H9 (cell line): ENCODE measurements at regions not wholly inside any gene's neighbourhood (a gene's known extent, or its start where the extent isn't known, plus 50 kb on each side); places are given as distances from the start of the nearest gene placed in this dataset.
"Not testable (repeated sequence)": the region's sequence is repeated elsewhere in the genome, so short reads cannot be mapped to it uniquely, and the experiment has no call there.

Experiments
- DNase-seq: peaks from one replicate; pipeline ENCODE4 v3.0.0-alpha.2; 2017
- H2AFZ ChIP-seq: one replicate; pipeline ENCODE4 v1.6.1; 2013; ENCODE audit warnings: mild to moderate bottlenecking, low read length, control low read depth, moderate library complexity
- H2AK5ac ChIP-seq: 2 replicates; pipeline ENCODE4 v1.6.1; 2013; ENCODE audit warnings: low read length, control low read depth, mixed read lengths; ENCODE audit not compliant: insufficient read length
- H2BK120ac ChIP-seq: one replicate; pipeline ENCODE4 v1.6.1; 2013; ENCODE audit warnings: low read depth, mild to moderate bottlenecking, low read length, control low read depth, inconsistent platforms; ENCODE audit not compliant: poor library complexity, severe bottlenecking
- H2BK12ac ChIP-seq: 2 replicates; pipeline ENCODE4 v1.6.1; 2013; ENCODE audit warnings: low read length, control low read depth, mixed read lengths, low read depth; ENCODE audit not compliant: insufficient read length
- H2BK15ac ChIP-seq: 2 replicates; pipeline ENCODE4 v1.6.1; 2013; ENCODE audit warnings: low read depth, low read length, control low read depth
- H2BK20ac ChIP-seq: one replicate; pipeline ENCODE4 v1.6.1; 2013; ENCODE audit warnings: low read depth, mild to moderate bottlenecking, low read length, control low read depth, inconsistent platforms; ENCODE audit not compliant: poor library complexity, severe bottlenecking
- H2BK5ac ChIP-seq: 2 replicates; pipeline ENCODE4 v1.6.1; 2013; ENCODE audit warnings: low read length, control low read depth, mixed read lengths; ENCODE audit not compliant: insufficient read length
- H3K14ac ChIP-seq: 2 replicates; pipeline ENCODE4 v1.6.1; 2013; ENCODE audit warnings: low read length, control low read depth; ENCODE audit not compliant: insufficient read depth
- H3K18ac ChIP-seq: 2 replicates; pipeline ENCODE4 v1.6.1; 2013; ENCODE audit warnings: low read depth, mild to moderate bottlenecking, mixed read lengths, low read length, control low read depth; ENCODE audit not compliant: insufficient read length
- H3K23ac ChIP-seq: 2 replicates; pipeline ENCODE4 v1.6.1; 2013; ENCODE audit warnings: low read length, control low read depth, mixed read lengths, low read depth; ENCODE audit not compliant: insufficient read length
- H3K23me2 ChIP-seq: 2 replicates; pipeline ENCODE4 v1.6.1; 2013; ENCODE audit warnings: low read depth, mild to moderate bottlenecking, mixed read lengths, low read length, control low read depth; ENCODE audit not compliant: insufficient read length, poor library complexity, severe bottlenecking
- H3K27ac ChIP-seq: 2 replicates; pipeline ENCODE4 v1.5.1; 2013; ENCODE audit warnings: low read length, control low read depth, mixed read lengths, low read depth; ENCODE audit not compliant: insufficient read length
- H3K27me3 ChIP-seq: 2 replicates; pipeline ENCODE4 v1.6.1; 2013; ENCODE audit warnings: low read length, control low read depth, inconsistent platforms; ENCODE audit not compliant: insufficient read depth
- H3K4ac ChIP-seq: 2 replicates; pipeline ENCODE4 v1.6.1; 2013; ENCODE audit warnings: low read depth, mild to moderate bottlenecking, control low read depth, inconsistent platforms, low read length, moderate library complexity
- H3K4me1 ChIP-seq: 2 replicates; pipeline ENCODE4 v1.6.1; 2013; ENCODE audit warnings: low read length, control low read depth, inconsistent platforms; ENCODE audit not compliant: insufficient read depth
- H3K4me2 ChIP-seq: 2 replicates; pipeline ENCODE4 v1.6.1; 2013; ENCODE audit warnings: low read length, control low read depth, mixed read lengths; ENCODE audit not compliant: insufficient read length, insufficient read depth
- H3K56ac ChIP-seq: 2 replicates; pipeline ENCODE4 v1.6.1; 2013; ENCODE audit warnings: low read depth, mild to moderate bottlenecking, mixed read lengths, low read length, control low read depth; ENCODE audit not compliant: insufficient read length
- H3K79me1 ChIP-seq: 2 replicates; pipeline ENCODE4 v1.6.1; 2013; ENCODE audit warnings: low read depth, mild to moderate bottlenecking, moderate library complexity, low read length, control low read depth, inconsistent platforms; ENCODE audit not compliant: insufficient read depth, poor library complexity, severe bottlenecking
- H3K79me2 ChIP-seq: 2 replicates; pipeline ENCODE4 v1.6.1; 2013; ENCODE audit warnings: low read length, control low read depth, inconsistent platforms; ENCODE audit not compliant: insufficient read depth
- H3K9ac ChIP-seq: 2 replicates; pipeline ENCODE4 v1.6.1; 2013; ENCODE audit warnings: low read length, control low read depth, mixed read lengths; ENCODE audit not compliant: insufficient read length; ENCODE audit errors: extremely low read depth
- H3K9me3 ChIP-seq: one replicate; pipeline ENCODE4 v1.6.1; 2013; ENCODE audit warnings: low read depth, low read length, inconsistent platforms; ENCODE audit not compliant: control insufficient read depth
- H3T11ph ChIP-seq: one replicate; pipeline ENCODE4 v1.6.1; 2013; ENCODE audit warnings: mild to moderate bottlenecking, low read length, control low read depth, inconsistent platforms
- H4K20me1 ChIP-seq: one replicate; pipeline ENCODE4 v1.6.1; 2013; ENCODE audit not compliant: control insufficient read depth, insufficient read length, insufficient read depth
- H4K5ac ChIP-seq: 2 replicates; pipeline ENCODE4 v1.6.1; 2013; ENCODE audit warnings: low read depth, mild to moderate bottlenecking, mixed read lengths, low read length, control low read depth; ENCODE audit not compliant: insufficient read length
- H4K8ac ChIP-seq: replicated peaks from 2 replicates; pipeline ENCODE4 v1.6.1; 2013; ENCODE audit warnings: low read length, control low read depth, mixed read lengths, low read depth; ENCODE audit not compliant: insufficient read length
- H4K91ac ChIP-seq: 2 replicates; pipeline ENCODE4 v1.6.1; 2013; ENCODE audit warnings: low read depth, mild to moderate bottlenecking, moderate library complexity, mixed read lengths, low read length, control low read depth; ENCODE audit not compliant: insufficient read length
- H3K27ac Mint-ChIP-seq, 3 experiments: 2 replicates in 2 of 3; 3 replicates in 1 of 3; pipeline ENCODE4 v1.8.0; 2020 to 2021; ENCODE audit warnings: mixed read lengths in 3 of 3, mild to moderate bottlenecking in 1 of 3, moderate library complexity in 1 of 3
- H3K27me3 Mint-ChIP-seq: 2 replicates; pipeline ENCODE4 v1.8.0; 2021; ENCODE audit warnings: low read depth, mild to moderate bottlenecking, moderate library complexity, mixed read lengths
- H3K36me3 Mint-ChIP-seq, 3 experiments: 2 replicates in 2 of 3; 3 replicates in 1 of 3; pipeline ENCODE4 v1.8.0; 2020 to 2021; ENCODE audit warnings: low read depth in 3 of 3, mixed read lengths in 3 of 3; ENCODE audit not compliant: insufficient read depth in 1 of 3
- H3K4me1 Mint-ChIP-seq, 2 experiments: 2 replicates each; pipeline ENCODE4 v1.8.0; 2020; ENCODE audit warnings: mixed read lengths in 2 of 2
- H3K4me3 Mint-ChIP-seq, 2 experiments: 2 replicates in 1 of 2; 3 replicates in 1 of 2; pipeline ENCODE4 v1.8.0; 2020 to 2021; ENCODE audit warnings: mild to moderate bottlenecking in 2 of 2, mixed read lengths in 2 of 2, moderate library complexity in 1 of 2
- H3K9me3 Mint-ChIP-seq, 2 experiments: 2 replicates in 1 of 2; 3 replicates in 1 of 2; pipeline ENCODE4 v1.8.0; 2020; ENCODE audit warnings: mild to moderate bottlenecking in 2 of 2, mixed read lengths in 2 of 2, moderate library complexity in 1 of 2
- CTCF ChIP-seq: fragments of 200-600 bp; sonication (generic); conservative IDR thresholded peaks from 3 replicates; pipeline ENCODE4 v1.8.0; 2021; ENCODE audit warnings: antibody characterized with exemption, mild to moderate bottlenecking
- WGBS: extraction: QIAGEN DNeasy Blood & Tissue Kit; methylation state at CpG from one replicate; pipeline ENCODE4 v1.1.7; 2013; ENCODE audit warnings: missing lambda C conversion rate, low lambda C conversion rate, mixed read lengths; ENCODE audit not compliant: insufficient read length; ENCODE audit errors: extremely low coverage; 5-methylcytosine and 5-hydroxymethylcytosine counted together

DNA sequence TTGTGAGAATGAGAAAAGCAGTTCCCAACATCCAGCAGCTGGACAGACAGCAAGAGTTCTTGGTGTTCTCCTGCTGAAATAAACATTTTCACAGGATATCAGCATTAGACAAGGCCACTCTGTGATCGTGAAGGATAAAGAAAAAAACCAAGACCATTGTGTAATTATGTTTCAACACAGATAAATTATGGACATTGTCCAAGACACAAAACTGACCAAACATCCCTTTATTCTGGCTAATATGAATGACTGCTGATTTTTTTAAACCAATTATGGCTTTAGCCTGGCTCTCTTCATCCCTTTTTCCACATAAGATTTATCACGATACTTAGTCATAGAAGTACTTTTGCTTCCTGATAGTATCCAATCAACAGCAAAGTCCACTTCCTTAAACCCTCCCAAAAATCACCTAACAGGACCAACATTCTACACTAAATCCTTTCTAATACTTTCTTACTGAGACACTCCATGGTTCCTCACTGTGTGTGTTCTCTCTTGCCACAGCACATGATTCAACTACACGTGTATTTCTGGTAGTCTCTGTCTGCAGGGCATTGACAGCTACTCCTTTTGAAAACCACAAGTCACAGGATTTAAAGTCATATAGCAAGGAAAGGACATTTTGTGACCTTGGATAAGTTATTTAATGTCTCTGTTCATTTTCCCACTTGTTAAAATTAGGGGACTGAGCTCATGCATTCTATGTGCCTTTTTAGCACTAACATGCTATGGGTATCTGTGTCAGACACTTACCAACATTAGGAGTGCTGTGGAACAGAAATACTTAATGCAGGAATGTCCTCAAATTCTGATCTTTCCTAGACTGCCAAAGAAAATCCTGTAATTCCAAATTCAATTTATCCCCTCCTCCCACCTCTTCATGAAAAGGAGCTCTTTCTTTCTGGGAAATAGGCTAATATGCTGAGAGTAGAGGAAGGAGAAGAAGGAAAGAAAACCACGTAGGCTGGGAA, 137.2 kb upstream of the PGRMC2 start:
- Mint-ChIP-seq H3K4me1 (peaks cover 4 to 7% of the 10 kb centered on the region in 2 experiments; a peak in 2 of 4 replicates), H3K4me3 (no peak overlapping the region), H3K27ac (no peak overlapping the region), H3K27me3 (no peaks in the 10 kb centered on the region), H3K9me3 (peaks cover 4 to 6% of the 10 kb centered on the region in 2 experiments; a peak in 3 of 5 replicates), H3K36me3 (peaks cover 0 to 10% (median 2%) of the 10 kb centered on the region in 3 experiments; a peak in 2 of 7 replicates)
- Histone ChIP-seq H3K9me3 (no peaks in the 10 kb centered on the region), H3T11ph (no peak overlapping the region), H3K56ac (no peak overlapping the region), H3K18ac (no peak overlapping the region), H3K4me1 (no peaks in the 10 kb centered on the region), H3K27ac (no peak overlapping the region), H2AFZ (no peak overlapping the region), H2BK5ac (no peak overlapping the region), H3K4ac (no peak overlapping the region), H3K9ac (no peak overlapping the region), H4K20me1 (no peaks in the 10 kb centered on the region), H2BK120ac (no peak overlapping the region), H2AK5ac (no peak overlapping the region), H2BK20ac (no peak overlapping the region), H4K5ac (no peak overlapping the region), H2BK15ac (no peak overlapping the region), H3K23ac (no peak overlapping the region), H3K79me1 (no peaks in the 10 kb centered on the region), H3K79me2 (no peaks in the 10 kb centered on the region), H4K8ac (no peak overlapping the region), H4K91ac (no peak overlapping the region), H3K23me2 (no peaks in the 10 kb centered on the region), H2BK12ac (no peak overlapping the region), H3K27me3 (no peaks in the 10 kb centered on the region), H3K14ac (no peak overlapping the region), H3K4me2 (no peak overlapping the region)
- WGBS, result no CpG with 5 or more reads among the region's 4 CpGs
- DNase-seq, result no peak
- no peak for TF ChIP-seq CTCF

DNA sequence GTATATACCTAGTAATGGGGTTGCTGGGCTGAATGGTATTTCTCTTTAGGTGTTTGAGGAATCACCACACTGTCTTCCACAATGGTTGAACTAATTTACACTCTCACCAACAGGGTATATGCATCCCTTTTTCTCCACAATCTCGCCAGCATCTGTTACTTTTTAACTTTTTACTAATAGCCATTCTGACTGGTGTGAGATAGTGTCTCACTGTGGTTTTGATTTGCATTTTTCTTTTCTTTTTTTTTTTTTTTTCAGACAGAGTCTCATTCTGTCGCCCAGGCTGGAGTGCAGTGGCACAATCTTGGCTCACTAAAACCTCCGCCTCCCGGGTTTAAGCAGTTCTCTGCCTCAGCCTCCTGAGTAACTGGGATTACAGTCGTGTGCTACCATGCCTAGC, 134.7 kb upstream of the PGRMC2 start:
- H3K14ac ChIP-seq, H3K79me1 ChIP-seq, H3K27ac ChIP-seq, H4K91ac ChIP-seq, H3K27me3 ChIP-seq, H3K4ac ChIP-seq, H2BK12ac ChIP-seq, H3T11ph ChIP-seq, H3K4me3 Mint-ChIP-seq, H3K9ac ChIP-seq, H2AFZ ChIP-seq, H2BK120ac ChIP-seq, H4K8ac ChIP-seq, H3K4me1 ChIP-seq, H4K5ac ChIP-seq, H4K20me1 ChIP-seq, H3K9me3 Mint-ChIP-seq, H3K27ac Mint-ChIP-seq, H3K56ac ChIP-seq, DNase-seq, H3K23ac ChIP-seq, H3K23me2 ChIP-seq, H2BK20ac ChIP-seq, H2BK15ac ChIP-seq, H2BK5ac ChIP-seq, H3K36me3 Mint-ChIP-seq, H3K4me2 ChIP-seq, H3K79me2 ChIP-seq, H3K9me3 ChIP-seq, H3K18ac ChIP-seq, H2AK5ac ChIP-seq, H3K27me3 Mint-ChIP-seq: not testable (repeated sequence)
- H3K4me1 Mint-ChIP-seq, result peaks cover 4 to 10% of the 10 kb centered on the region in 2 experiments; a peak in 2 of 4 replicates
- WGBS, result no CpG with 5 or more reads among the region's 5 CpGs
